ENCODE measurements at regions not wholly inside any gene's neighbourhood (a gene's known extent, or its start where the extent isn't known, plus 50 kb on each side); places are given as distances from the start of the nearest gene placed in this dataset.

DNA sequence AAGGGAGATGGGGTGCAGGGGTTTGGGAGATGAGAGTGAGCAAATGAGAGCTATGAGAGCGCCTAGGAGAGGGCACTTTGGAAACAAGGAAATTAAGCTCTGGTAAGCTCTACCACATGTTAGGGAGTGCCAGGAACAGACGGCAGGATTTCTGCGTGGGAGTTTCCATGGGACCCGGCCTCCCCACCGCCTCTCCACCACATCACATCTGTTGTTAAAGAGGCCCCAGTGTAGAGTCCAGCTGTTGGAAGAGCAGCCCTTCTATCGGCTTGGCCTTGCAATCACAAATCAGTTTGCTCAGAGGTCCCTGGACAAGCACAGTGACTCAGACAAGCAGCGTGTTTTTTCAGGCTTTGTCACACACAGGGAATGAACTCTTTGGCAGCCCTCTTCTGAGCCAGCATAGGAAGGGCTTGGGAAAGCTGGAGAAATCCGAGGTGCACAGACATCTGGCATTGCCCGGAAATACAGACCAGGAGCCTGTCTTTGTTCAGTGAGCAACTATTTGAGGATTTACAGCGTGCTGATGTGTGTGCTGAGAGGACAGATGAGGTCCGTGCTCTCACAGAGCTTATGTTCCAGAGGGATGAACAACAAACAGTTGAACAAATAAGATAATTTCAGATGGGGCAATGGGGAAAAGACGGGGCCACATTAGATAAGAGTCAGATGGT lies 370.6 kb upstream of the PROK2 start:
- H3K4me1 ChIP-seq, result peaks cover 0 to 33% of the 10 kb centered on the region in 2 donors
- H3K36me3 ChIP-seq, result no peaks in the 10 kb centered on the region
- H3K9me3 ChIP-seq, result no peaks in the 10 kb centered on the region
- no peak overlapping the region for H3K4me3 ChIP-seq
- peak; percentile 85 for DNase-seq (ENCODE audit: low spot score)
- peak overlapping the region in 1 of 2 donors; percentile 28 for H3K27ac ChIP-seq
- no peaks in the 10 kb centered on the region for H3K27me3 ChIP-seq
- no peak for TF ChIP-seq CTCF (IDR thresholded peaks at IDR 0.05)

GRCh38 chr3:72154391-72155335 lies 369.7 kb upstream of the PROK2 start:
- Histone ChIP-seq H3K27me3 (no peaks in the 10 kb centered on the region), H3K4me3 (no peak overlapping the region), H3K4me1 (peaks cover 0 to 33% of the 10 kb centered on the region in 2 donors), H3K36me3 (no peaks in the 10 kb centered on the region), H3K9me3 (no peaks in the 10 kb centered on the region), H3K27ac (peak overlapping the region in 1 of 2 donors; percentile 28)
- TF ChIP-seq CTCF (IDR thresholded peaks at IDR 0.05), result no peak
- DNase-seq (ENCODE audit: low spot score), result no peak

GRCh38 chr3:72153477-72154314 lies 368.7 kb upstream of the PROK2 start:
- no peak for DNase-seq (ENCODE audit: low spot score)
- H3K4me3 ChIP-seq, result no peak overlapping the region
- H3K4me1 ChIP-seq, result peaks cover 0 to 33% of the 10 kb centered on the region in 2 donors
- H3K27ac ChIP-seq, result peak overlapping the region; percentile 4 to 64
- H3K27me3 ChIP-seq, result no peaks in the 10 kb centered on the region
- TF ChIP-seq CTCF (IDR thresholded peaks at IDR 0.05), result no peak
- H3K9me3 ChIP-seq, result no peaks in the 10 kb centered on the region
- H3K36me3 ChIP-seq, result no peaks in the 10 kb centered on the region

DNA sequence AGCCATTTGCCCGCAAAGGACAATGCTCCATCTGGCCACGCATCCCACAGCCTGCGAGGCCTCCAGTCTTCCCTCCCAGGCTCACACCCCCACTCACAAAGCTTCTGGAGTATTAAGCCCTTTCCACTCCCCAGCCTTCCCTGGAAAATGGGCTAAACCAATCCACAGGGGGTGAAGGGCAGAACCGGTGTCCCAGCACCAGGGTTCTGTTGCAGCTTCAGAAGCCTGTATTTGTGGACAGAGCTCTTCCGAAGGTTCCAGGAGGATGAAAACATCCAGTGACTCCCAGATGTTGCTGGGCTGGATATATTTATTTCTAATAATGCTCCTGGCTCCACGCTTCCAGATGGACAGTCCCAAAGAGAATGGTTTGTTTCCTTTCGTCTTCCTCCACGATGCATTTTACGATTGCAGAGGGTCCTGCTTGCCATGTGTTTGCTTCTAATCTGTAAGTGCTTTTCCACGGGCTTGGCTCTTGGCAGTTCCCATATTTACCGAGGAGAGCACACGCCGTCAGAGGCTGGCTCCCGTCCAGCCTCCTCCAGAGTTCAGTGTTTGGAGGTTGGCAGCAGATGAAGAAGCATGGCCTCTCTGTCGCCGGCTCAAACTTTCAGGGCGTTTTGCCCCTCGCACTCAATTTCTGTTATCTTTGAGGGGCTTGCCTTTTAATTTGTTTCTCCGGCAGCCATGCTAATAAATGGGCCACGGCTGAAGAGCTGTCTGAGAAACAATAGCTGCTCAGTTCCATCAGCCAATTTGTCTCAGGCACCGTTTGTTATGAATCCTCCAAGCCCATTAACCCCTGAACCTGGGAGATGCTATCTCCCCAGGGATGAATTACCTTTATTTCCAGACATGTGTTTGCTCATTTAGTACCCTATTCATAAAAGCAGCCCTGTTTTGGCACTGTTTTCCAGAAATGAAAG lies 367.9 kb upstream of the PROK2 start:
- Histone ChIP-seq H3K4me1 (peaks cover 0 to 33% of the 10 kb centered on the region in 2 donors), H3K36me3 (no peaks in the 10 kb centered on the region), H3K27me3 (no peaks in the 10 kb centered on the region), H3K27ac (peak overlapping the region; percentile 4 to 64), H3K9me3 (no peaks in the 10 kb centered on the region), H3K4me3 (peak overlapping the region; percentile 2 to 26)
- peak; percentile 86 for DNase-seq (ENCODE audit: low spot score)
- TF ChIP-seq CTCF (IDR thresholded peaks at IDR 0.05), result no peak

All from right atrium auricular region (tissue), 2 donors.